ENCODE measurements at regions not wholly inside any gene's neighbourhood (a gene's known extent, or its start where the extent isn't known, plus 50 kb on each side); places are given as distances from the start of the nearest gene placed in this dataset.

DNA sequence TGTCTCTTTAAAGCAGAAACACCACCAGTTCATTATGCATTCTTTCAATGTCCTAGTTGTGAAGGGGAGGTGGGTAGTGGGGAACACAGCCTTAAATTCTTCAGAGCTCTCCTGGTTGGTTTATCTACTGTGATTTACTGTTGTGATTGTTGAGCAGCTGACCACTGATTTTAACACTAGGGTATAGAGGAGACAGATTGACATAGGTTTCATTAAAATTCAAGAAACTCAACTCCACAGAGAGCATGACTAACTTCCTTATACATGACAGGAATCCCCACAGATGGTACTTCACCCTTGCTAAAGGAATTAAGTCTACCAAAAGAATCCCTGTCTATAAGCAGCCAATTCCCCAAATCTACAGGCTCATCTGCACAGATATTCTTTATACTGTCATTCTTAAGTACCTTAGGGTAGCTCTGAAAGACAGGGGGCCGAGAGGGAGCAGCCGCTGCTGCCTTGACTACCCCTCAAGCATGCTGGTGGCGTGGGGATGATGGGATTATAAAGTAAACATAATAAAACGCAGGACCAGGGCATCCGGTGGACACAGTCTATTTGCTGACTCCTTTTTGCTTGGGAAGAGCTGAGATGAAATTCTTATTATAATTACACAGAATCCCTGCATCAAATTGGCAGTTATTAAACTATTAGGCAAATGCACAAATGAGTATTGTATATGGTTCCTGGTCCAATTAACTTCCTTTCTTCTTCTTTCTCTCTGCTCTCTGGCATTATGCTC lies 1377.6 kb upstream of the PIK3C3 start:
- TF ChIP-seq CTCF (IDR thresholded peaks at IDR 0.05): no peak
- no peak for TF ChIP-seq POLR2A (IDR thresholded peaks at IDR 0.05)

Data from Peyer's patch (tissue), 4 donors.